ENCODE measurements at regions not wholly inside any gene's neighbourhood (a gene's known extent, or its start where the extent isn't known, plus 50 kb on each side); places are given as distances from the start of the nearest gene placed in this dataset.
"Not testable (repeated sequence)": the region's sequence is repeated elsewhere in the genome, so short reads cannot be mapped to it uniquely, and the experiment has no call there.

DNA sequence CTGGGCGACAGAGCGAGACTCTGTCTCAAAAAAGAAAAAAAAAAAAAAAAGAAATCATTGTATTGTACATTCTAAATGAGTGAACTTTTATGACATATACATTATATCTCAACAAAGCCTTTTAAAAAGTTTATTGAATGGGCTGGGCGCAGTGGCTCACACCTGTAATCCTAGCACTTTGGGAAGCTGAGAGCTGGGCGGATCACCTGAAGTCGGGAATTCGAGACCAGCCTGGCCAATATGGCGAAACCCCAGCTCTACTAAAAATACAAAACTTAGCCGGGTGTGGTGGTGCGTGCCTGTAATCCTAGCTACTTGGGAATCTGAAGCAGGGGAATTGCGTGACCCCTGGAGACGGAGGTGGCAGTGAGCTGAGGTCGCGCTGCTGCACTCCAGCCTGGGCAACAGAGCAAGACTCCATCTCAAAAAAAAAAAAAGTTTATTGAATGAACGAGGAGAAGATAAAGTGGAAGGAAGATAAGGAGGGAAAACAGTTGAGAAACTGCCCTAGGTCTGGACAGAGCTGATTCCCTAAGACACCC is 71.9 kb upstream of the NBPF3 start:
- TF ChIP-seq, protein P1, sequence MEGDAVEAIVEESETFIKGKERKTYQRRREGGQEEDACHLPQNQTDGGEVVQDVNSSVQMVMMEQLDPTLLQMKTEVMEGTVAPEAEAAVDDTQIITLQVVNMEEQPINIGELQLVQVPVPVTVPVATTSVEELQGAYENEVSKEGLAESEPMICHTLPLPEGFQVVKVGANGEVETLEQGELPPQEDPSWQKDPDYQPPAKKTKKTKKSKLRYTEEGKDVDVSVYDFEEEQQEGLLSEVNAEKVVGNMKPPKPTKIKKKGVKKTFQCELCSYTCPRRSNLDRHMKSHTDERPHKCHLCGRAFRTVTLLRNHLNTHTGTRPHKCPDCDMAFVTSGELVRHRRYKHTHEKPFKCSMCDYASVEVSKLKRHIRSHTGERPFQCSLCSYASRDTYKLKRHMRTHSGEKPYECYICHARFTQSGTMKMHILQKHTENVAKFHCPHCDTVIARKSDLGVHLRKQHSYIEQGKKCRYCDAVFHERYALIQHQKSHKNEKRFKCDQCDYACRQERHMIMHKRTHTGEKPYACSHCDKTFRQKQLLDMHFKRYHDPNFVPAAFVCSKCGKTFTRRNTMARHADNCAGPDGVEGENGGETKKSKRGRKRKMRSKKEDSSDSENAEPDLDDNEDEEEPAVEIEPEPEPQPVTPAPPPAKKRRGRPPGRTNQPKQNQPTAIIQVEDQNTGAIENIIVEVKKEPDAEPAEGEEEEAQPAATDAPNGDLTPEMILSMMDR (IDR thresholded peaks at IDR 0.05): not testable (repeated sequence)
- not testable (repeated sequence) for TF ChIP-seq EZH2 (IDR thresholded peaks at IDR 0.05; ENCODE audit: borderline replicate concordance, insufficient read depth, low read depth, low read length, poor library complexity, severe bottlenecking)

All from B cell (primary cell).